ENCODE measurements at regions not wholly inside any gene's neighbourhood (a gene's known extent, or its start where the extent isn't known, plus 50 kb on each side); places are given as distances from the start of the nearest gene placed in this dataset.

DNA sequence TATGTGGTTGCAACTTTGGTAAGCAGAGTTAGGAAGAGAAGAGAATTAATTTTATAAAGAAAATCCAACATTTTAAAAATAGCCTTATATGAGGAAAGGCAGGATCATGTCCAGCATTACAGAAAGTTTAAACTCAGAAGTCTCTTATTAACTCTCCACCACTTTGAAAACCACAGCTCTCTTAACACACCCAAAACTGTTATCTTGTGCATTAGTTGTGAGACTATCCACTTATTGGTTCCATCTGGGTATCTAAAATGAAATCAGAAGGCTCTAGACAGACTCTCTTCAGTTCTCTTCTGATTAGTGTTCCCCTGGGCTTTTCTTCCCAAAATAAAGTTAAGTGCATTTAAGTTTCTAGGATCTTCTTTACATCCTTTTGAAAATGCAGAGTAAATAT lies 251.5 kb downstream of the TXNL1 start:
- no peak for DNase-seq (ENCODE audit: low read depth in 4 of 4, low spot score in 3 of 4)

DNA sequence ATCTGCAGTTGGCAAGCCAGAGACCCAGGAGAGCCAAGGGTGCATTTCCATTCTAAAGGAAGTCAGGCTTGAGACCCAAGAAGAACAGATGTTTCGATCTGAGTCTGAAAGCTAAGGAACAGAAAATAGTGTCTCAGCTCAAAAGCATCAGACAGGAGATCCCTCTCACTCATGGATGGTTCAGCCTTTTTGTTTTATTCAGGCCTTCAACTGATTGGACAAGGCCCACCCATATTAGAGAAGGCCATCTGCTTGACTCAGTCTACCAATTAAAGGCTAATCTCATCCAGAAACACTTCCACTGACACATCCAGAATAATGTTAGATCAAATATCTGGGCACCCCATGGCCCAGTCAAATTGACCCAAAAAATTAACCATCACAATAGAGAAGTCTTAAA lies 255.0 kb downstream of the TXNL1 start:
- no peak for DNase-seq (ENCODE audit: low read depth in 4 of 4, low spot score in 3 of 4)

- DNase-seq (ENCODE audit: low read depth in 4 of 4, low spot score in 3 of 4), result no peak
Observed at GRCh38 chr18:56382541-56382940, 255.9 kb downstream of the TXNL1 start.

GRCh38 chr18:56381196-56381595 lies 257.2 kb downstream of the TXNL1 start:
- DNase-seq (ENCODE audit: low read depth in 4 of 4, low spot score in 3 of 4), result no peak

DNA sequence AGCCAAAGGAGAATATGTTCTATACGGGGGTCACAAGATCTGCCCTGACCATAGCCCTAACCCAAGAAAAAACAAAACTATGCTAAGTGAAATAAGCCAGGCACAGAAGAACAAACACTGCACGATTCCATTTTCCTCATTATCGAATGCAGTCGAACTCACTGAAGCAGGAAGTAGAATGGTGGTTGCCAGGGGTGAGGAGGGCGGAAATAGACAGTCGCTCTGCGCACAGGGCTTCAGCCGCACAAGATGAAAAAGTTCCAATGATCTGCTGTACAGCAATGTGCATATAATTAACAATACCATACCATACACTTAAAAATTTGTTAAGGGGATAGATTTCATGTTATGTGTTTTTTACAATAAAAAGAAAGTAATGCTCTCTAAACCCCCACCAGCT lies 257.7 kb downstream of the TXNL1 start:
- no peak for DNase-seq (ENCODE audit: low read depth in 4 of 4, low spot score in 3 of 4)

DNA sequence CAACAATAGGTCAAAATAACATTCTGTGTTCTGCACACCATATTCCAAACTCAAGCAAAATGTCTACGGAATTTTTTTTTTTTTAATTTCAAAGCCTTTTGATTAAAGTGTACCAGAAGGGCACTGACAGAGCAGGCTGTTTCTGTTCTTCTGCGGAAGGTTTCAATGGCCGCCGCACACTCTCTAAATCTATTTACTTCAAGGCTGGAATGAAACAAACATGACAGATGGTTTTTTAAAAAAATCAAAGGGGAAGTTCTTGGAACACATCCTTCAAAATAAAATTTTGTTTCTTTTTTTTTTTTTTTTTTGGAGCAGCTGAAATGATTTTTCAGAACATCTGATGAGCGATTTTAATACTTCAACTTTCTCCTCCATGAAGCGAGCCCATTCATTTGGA lies 259.1 kb downstream of the TXNL1 start:
- no peak for DNase-seq (ENCODE audit: low read depth in 4 of 4, low spot score in 3 of 4)

DNA sequence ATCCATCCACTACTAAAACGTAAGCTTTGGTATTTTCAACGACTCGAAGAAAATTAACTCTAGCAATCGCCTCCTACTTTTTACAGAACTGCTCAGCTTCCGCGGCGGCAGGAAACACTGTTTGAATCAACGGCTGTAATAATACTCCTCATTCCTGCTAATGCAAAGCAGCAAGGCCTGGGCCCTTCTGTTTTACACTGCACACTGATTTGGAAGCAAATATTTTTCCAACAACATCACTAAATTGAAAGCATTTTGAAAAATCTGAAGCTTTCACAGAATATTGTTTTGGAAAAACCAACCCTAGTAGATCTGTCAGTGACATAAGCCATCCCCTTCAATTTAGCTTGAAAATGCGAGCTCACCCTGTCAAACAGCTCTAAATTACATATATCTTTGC lies 261.2 kb downstream of the TXNL1 start:
- peak in 1 of 4 donors; percentile 11 for DNase-seq (ENCODE audit: low read depth in 4 of 4, low spot score in 3 of 4)

- DNase-seq (ENCODE audit: low read depth in 4 of 4, low spot score in 3 of 4), result no peak
Observed at GRCh38 chr18:56374007-56374655, 264.3 kb downstream of the TXNL1 start.

GRCh38 chr18:56373601-56374000 lies 264.8 kb downstream of the TXNL1 start:
- DNase-seq (ENCODE audit: low read depth in 4 of 4, low spot score in 3 of 4), result no peak

GRCh38 chr18:56368066-56368465 lies 270.3 kb downstream of the TXNL1 start:
- DNase-seq (ENCODE audit: low read depth in 4 of 4, low spot score in 3 of 4), result no peak

- no peak for DNase-seq (ENCODE audit: low read depth in 4 of 4, low spot score in 3 of 4)
Observed at GRCh38 chr18:56358608-56359280, 279.6 kb downstream of the TXNL1 start.

DNA sequence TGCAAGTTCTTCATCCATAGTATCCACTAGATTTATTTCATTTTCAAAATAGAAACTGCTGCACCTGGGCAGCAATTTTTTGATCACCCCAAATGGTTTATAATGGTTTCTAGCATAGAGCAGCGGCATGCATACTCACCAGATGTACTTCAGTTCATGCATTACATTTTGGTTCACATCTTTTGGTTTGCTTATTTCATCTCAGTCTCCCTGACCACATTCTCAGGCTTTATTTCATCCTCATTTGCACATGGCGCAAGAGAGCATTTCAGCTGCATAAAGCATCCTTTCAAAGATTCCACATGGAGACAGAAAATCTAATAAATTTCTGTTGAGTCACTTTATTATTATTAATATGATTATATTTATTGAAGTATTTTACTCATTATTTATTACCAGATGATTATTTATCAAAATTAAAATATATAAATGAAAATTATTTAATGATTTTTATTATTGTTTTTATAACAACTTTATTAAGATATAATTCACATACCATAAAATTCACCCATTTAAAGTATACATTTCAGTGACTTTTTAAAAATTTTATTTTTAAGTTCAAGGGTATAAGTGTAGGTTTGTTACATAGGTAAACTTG lies 284.6 kb downstream of the TXNL1 start:
- no peak for DNase-seq (ENCODE audit: low read depth in 4 of 4, low spot score in 3 of 4)

DNA sequence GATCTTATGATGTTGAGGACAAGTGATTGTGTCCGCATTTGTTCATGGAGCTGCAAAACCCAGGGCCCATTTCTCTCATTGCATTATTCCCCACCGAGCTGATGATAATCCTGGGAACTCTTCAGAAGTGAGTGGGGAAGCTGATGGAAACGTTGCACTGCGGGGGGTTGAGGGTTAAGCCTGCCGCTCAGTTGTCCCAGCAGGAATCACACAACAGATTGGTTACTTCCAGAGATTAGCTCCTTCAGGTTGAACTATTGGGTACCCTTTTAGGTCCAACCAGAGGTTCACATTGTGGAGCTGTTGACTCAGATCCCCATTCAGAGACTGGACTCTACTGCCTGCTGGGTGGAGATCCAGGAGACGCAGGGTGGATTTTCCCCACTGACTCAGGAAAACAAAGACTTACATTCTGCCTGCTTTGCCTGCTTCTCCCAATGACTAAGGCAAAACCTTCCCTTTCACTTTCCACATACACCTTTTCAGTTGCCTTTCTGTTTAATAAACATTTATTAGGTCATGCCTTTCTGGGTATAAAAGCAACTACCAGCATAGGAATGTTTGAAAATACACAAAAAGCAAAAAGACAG lies 286.4 kb downstream of the TXNL1 start:
- DNase-seq (ENCODE audit: low read depth in 4 of 4, low spot score in 3 of 4), result no peak

DNA sequence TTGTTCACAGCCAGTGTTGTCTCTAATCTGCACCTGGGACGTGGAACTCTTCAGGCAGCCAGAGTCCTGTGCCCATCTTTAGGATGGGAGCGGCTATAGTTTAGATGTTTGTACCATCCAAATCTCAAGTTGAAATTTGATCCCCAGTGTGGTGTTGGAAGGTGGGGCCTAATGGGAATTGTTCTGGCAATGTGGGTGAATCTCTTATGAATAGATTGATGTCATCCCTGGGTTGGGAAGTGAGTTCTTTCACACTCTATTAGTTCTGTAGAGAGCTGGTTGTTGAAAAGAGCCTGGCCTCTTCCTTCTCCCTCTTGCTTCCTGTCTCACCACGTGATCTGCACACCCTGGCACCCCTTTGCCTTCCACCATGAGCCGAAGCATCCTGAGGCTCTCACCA lies 300.9 kb downstream of the TXNL1 start:
- DNase-seq (ENCODE audit: low read depth in 4 of 4, low spot score in 3 of 4), result no peak

- DNase-seq (ENCODE audit: low read depth in 4 of 4, low spot score in 3 of 4), result no peak
Observed at GRCh38 chr18:56333839-56334238, 304.6 kb downstream of the TXNL1 start.

DNA sequence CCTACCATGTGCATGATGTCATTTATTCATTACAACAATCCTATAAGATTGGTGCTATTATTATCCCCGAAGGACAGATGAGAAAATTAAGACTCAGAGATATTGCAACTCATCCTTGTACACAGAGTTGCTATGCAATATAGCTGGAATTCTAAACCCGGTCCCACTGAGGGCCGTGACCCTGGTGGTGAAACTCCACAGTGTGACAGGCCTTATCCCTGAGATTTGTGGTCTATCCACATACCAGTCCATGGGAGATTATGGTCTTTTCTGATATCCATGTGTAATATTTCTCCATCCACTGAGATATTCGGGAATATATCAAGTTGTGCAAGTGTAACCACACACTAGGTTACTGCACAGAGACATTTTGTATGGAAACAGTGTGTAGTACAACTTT lies 305.2 kb downstream of the TXNL1 start:
- no peak for DNase-seq (ENCODE audit: low read depth in 4 of 4, low spot score in 3 of 4)

DNA sequence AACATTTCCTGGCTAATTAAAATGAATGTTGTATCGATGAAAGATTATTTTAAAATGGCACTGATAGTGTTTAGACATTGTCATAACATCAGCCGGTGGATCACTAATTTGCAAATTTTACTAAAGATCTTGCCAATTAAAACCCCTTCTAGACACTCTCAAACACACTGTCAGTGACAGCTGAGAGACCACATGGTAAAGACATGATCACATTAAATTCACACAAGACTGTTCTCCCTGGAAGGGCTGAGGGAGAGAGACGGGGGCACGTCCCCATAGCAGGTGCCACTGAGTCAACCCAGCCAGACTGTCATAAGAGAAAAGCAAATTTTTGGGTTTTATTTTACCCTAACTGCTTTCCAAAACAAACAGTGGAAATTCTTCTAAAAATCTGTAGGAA lies 306.0 kb downstream of the TXNL1 start:
- no peak for DNase-seq (ENCODE audit: low read depth in 4 of 4, low spot score in 3 of 4)

DNA sequence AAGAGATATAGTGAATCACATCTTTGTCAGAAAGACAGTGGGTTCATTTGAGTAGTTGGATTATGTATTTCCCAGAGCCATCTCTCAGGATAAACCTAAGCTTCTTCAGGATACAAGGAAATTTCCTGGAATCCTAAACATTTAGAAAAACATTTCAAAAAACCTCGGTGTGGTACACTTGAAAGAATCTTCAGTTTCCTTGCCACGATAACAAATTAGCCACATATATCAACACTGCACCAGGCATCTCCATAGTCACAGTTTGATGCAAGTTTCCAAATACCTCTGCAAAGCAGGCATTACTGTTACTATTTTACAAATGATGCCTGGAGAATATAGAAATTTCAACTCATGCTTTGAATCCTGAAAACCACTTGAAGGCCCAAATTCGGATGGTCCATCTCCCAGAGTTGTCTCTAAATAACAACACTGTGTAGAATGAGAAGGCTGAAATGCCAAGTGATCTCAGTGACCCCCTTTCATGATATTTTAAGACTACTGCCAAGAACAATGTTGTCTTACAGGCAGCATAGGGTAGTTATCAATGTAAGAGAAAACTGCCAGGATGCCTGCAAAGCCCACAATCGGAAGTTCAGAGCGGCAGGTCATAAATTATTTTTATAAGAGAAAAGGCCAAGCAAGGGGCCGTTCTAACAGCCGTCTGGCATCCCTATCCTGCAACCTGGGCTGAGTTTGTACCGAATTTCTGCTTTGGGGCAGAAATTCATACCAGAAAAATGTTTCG lies 307.9 kb downstream of the TXNL1 start:
- no peak for DNase-seq (ENCODE audit: low read depth in 4 of 4, low spot score in 3 of 4)

GRCh38 chr18:56329536-56329935 lies 308.9 kb downstream of the TXNL1 start:
- no peak for DNase-seq (ENCODE audit: low read depth in 4 of 4, low spot score in 3 of 4)

GRCh38 chr18:56327191-56327885 lies 311.1 kb downstream of the TXNL1 start:
- DNase-seq (ENCODE audit: low read depth in 4 of 4, low spot score in 3 of 4), result no peak

Data from left renal pelvis (tissue), 4 donors.